ENCODE measurements at regions not wholly inside any gene's neighbourhood (a gene's known extent, or its start where the extent isn't known, plus 50 kb on each side); places are given as distances from the start of the nearest gene placed in this dataset.
"Not testable (repeated sequence)": the region's sequence is repeated elsewhere in the genome, so short reads cannot be mapped to it uniquely, and the experiment has no call there.

GRCh38 chr14:106355007-106355791 lies 828.8 kb downstream of the TMEM121 start:
- DNase-seq: not testable (repeated sequence)

GRCh38 chr14:106355881-106356642 lies 829.7 kb downstream of the TMEM121 start:
- DNase-seq: not testable (repeated sequence)

GRCh38 chr14:106356643-106356930 lies 830.2 kb downstream of the TMEM121 start:
- not testable (repeated sequence) for DNase-seq

GRCh38 chr14:106359157-106359887 lies 832.9 kb downstream of the TMEM121 start:
- DNase-seq: not testable (repeated sequence)

- not testable (repeated sequence) for DNase-seq
Observed at GRCh38 chr14:106365371-106365770, 839.0 kb downstream of the TMEM121 start.

- DNase-seq: not testable (repeated sequence)
Observed at GRCh38 chr14:106365894-106366293, 839.5 kb downstream of the TMEM121 start.

GRCh38 chr14:106366971-106367370 lies 840.6 kb downstream of the TMEM121 start:
- DNase-seq: not testable (repeated sequence)

GRCh38 chr14:106369456-106369855 lies 843.1 kb downstream of the TMEM121 start:
- DNase-seq: not testable (repeated sequence)

GRCh38 chr14:106372870-106373652 lies 846.7 kb downstream of the TMEM121 start:
- no peak for DNase-seq

GRCh38 chr14:106373653-106374110 lies 847.3 kb downstream of the TMEM121 start:
- not testable (repeated sequence) for DNase-seq

GRCh38 chr14:106377432-106377831 lies 851.0 kb downstream of the TMEM121 start:
- DNase-seq: no peak

GRCh38 chr14:106378191-106378590 lies 851.8 kb downstream of the TMEM121 start:
- no peak for DNase-seq

GRCh38 chr14:106380740-106381139 lies 854.4 kb downstream of the TMEM121 start:
- no peak for DNase-seq

GRCh38 chr14:106389186-106389585 lies 862.8 kb downstream of the TMEM121 start:
- DNase-seq: not testable (repeated sequence)

GRCh38 chr14:106390401-106390800 lies 864.0 kb downstream of the TMEM121 start:
- DNase-seq: no peak

- DNase-seq: no peak
Observed at GRCh38 chr14:106390947-106391346, 864.6 kb downstream of the TMEM121 start.

GRCh38 chr14:106393742-106394141 lies 867.4 kb downstream of the TMEM121 start:
- DNase-seq: no peak

- no peak for DNase-seq
Observed at GRCh38 chr14:106395456-106396050, 869.2 kb downstream of the TMEM121 start.

- DNase-seq: no peak
Observed at GRCh38 chr14:106396999-106397398, 870.6 kb downstream of the TMEM121 start.

- DNase-seq: not testable (repeated sequence)
Observed at GRCh38 chr14:106398931-106399331, 872.5 kb downstream of the TMEM121 start.

GRCh38 chr14:106401316-106401715 lies 874.9 kb downstream of the TMEM121 start:
- not testable (repeated sequence) for DNase-seq

All from left kidney (tissue), 1 donor.